ENCODE measurements at regions not wholly inside any gene's neighbourhood (a gene's known extent, or its start where the extent isn't known, plus 50 kb on each side); places are given as distances from the start of the nearest gene placed in this dataset.

DNA sequence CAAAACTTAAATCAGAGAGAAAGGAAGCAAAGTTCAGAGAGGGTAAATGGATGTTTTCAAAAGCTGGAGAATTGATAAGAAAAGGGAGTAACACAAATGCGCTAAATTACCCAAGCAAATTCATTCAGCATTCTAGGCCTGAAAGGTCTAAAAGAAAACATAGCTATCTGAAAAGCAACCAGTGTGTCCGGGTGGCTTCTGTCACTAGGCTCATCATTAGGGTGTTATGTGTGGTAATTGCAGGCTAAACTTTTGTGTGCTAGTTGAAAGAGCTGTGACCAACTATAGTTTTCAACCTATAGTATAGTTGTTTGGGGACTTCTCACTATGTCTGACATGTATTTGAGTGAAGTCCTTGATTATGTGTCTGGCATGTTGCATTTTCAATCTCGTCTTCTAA, 839.6 kb upstream of the ZEB2 start:
- H3K9me3 Mint-ChIP-seq (ENCODE audit: low read depth), result no peaks in the 10 kb centered on the region
- H3K27ac Mint-ChIP-seq, result no peak overlapping the region
- no peaks in the 10 kb centered on the region for H3K27me3 Mint-ChIP-seq
- H3K4me3 Mint-ChIP-seq (ENCODE audit: low read depth), result no peak overlapping the region
- TF ChIP-seq, protein P1, sequence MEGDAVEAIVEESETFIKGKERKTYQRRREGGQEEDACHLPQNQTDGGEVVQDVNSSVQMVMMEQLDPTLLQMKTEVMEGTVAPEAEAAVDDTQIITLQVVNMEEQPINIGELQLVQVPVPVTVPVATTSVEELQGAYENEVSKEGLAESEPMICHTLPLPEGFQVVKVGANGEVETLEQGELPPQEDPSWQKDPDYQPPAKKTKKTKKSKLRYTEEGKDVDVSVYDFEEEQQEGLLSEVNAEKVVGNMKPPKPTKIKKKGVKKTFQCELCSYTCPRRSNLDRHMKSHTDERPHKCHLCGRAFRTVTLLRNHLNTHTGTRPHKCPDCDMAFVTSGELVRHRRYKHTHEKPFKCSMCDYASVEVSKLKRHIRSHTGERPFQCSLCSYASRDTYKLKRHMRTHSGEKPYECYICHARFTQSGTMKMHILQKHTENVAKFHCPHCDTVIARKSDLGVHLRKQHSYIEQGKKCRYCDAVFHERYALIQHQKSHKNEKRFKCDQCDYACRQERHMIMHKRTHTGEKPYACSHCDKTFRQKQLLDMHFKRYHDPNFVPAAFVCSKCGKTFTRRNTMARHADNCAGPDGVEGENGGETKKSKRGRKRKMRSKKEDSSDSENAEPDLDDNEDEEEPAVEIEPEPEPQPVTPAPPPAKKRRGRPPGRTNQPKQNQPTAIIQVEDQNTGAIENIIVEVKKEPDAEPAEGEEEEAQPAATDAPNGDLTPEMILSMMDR (IDR thresholded peaks at IDR 0.05; ENCODE audit: unreplicated experiment), result no peak
- no peaks in the 10 kb centered on the region for H3K36me3 Mint-ChIP-seq (ENCODE audit: insufficient read depth)
- no peaks in the 10 kb centered on the region for H3K4me1 Mint-ChIP-seq (ENCODE audit: low read depth)
- DNase-seq (ENCODE audit: low spot score, unreplicated experiment), result no peak

DNA sequence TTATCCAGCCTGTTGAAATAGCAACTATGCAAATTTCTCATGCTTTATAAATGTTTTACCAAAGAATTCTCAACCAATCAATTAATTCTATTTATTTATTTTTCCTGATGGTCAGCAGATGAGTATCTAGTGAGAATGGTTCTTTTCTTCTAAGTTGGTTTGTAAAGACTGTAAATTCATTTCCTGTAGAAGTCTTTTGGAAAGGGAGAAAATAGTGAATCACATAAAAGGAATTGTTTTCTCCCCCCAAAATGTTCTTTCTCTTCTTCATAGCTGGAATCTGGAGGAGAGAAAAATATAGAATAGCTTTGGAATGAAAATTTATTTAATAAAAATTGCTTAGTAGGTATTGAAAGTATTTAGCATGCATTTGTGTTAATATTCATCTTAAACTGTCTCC, 836.1 kb upstream of the ZEB2 start:
- no peak overlapping the region for H3K4me3 Mint-ChIP-seq (ENCODE audit: low read depth)
- no peaks in the 10 kb centered on the region for H3K4me1 Mint-ChIP-seq (ENCODE audit: low read depth)
- no peak for DNase-seq (ENCODE audit: low spot score, unreplicated experiment)
- no peaks in the 10 kb centered on the region for H3K27me3 Mint-ChIP-seq
- H3K36me3 Mint-ChIP-seq (ENCODE audit: insufficient read depth), result no peaks in the 10 kb centered on the region
- no peaks in the 10 kb centered on the region for H3K9me3 Mint-ChIP-seq (ENCODE audit: low read depth)
- TF ChIP-seq, protein P1 (IDR thresholded peaks at IDR 0.05; ENCODE audit: unreplicated experiment), result no peak
- H3K27ac Mint-ChIP-seq, result no peak overlapping the region

DNA sequence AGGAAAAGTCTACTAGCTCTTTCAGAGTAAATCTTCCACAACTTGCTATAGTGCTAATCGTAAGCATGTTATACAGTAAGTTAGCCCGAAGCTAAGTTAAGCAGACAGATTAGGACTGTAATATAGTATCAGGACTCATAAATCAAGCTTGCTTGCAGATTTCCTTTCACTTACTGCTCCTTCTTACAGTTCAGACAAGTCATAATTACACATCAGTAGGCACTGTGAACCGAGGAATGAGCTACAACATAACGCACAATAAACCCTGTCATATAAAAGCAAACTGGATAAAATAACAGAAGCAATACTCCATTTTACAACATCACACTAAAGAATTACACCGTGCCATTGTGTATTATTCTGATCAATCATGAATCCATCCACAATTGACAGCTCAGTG, 832.6 kb upstream of the ZEB2 start:
- TF ChIP-seq, protein P1 (IDR thresholded peaks at IDR 0.05; ENCODE audit: unreplicated experiment), result no peak
- DNase-seq (ENCODE audit: low spot score, unreplicated experiment), result no peak
- Mint-ChIP-seq H3K27me3 (no peaks in the 10 kb centered on the region), H3K36me3 (ENCODE audit: insufficient read depth) (no peaks in the 10 kb centered on the region), H3K4me3 (ENCODE audit: low read depth) (no peak overlapping the region), H3K4me1 (ENCODE audit: low read depth) (no peaks in the 10 kb centered on the region), H3K27ac (no peak overlapping the region), H3K9me3 (ENCODE audit: low read depth) (no peaks in the 10 kb centered on the region)

GRCh38 chr2:145351864-145352425, 832.0 kb upstream of the ZEB2 start:
- H3K36me3 Mint-ChIP-seq (ENCODE audit: insufficient read depth), result no peaks in the 10 kb centered on the region
- TF ChIP-seq, protein P1 (IDR thresholded peaks at IDR 0.05; ENCODE audit: unreplicated experiment), result no peak
- H3K4me3 Mint-ChIP-seq (ENCODE audit: low read depth), result no peak overlapping the region
- H3K27ac Mint-ChIP-seq, result no peak overlapping the region
- DNase-seq (ENCODE audit: low spot score, unreplicated experiment), result no peak
- no peaks in the 10 kb centered on the region for H3K27me3 Mint-ChIP-seq
- H3K9me3 Mint-ChIP-seq (ENCODE audit: low read depth), result no peaks in the 10 kb centered on the region
- H3K4me1 Mint-ChIP-seq (ENCODE audit: low read depth), result no peaks in the 10 kb centered on the region

- no peak for DNase-seq (ENCODE audit: low spot score, unreplicated experiment)
- Mint-ChIP-seq H3K36me3 (ENCODE audit: insufficient read depth) (no peaks in the 10 kb centered on the region), H3K27ac (no peak overlapping the region), H3K4me3 (ENCODE audit: low read depth) (no peak overlapping the region), H3K27me3 (no peaks in the 10 kb centered on the region), H3K4me1 (ENCODE audit: low read depth) (no peaks in the 10 kb centered on the region), H3K9me3 (ENCODE audit: low read depth) (no peaks in the 10 kb centered on the region)
- TF ChIP-seq, protein P1 (IDR thresholded peaks at IDR 0.05; ENCODE audit: unreplicated experiment), result no peak
Observed at GRCh38 chr2:145350011-145350410, 830.1 kb upstream of the ZEB2 start.

All from progenitor cell of endocrine pancreas (in vitro differentiated cells).